Ectodermal cell (in vitro differentiated cells): ENCODE measurements at regions not wholly inside any gene's neighbourhood (a gene's known extent, or its start where the extent isn't known, plus 50 kb on each side); places are given as distances from the start of the nearest gene placed in this dataset.

Source experiments
- H3K27ac ChIP-seq: 2 replicates; pipeline ENCODE4 v1.7.0; 2013; ENCODE audit warnings: mild to moderate bottlenecking, low read depth, low read length; ENCODE audit not compliant: insufficient read depth, poor library complexity, severe bottlenecking
- H3K27me3 ChIP-seq: 2 replicates; pipeline ENCODE4 v1.7.0; 2013; ENCODE audit warnings: mild to moderate bottlenecking, low read length; ENCODE audit not compliant: insufficient read depth, control insufficient read depth, poor library complexity, severe bottlenecking
- H3K36me3 ChIP-seq: one replicate; pipeline ENCODE4 v1.7.0; 2013; ENCODE audit warnings: low read length; ENCODE audit not compliant: control insufficient read depth, insufficient read depth
- H3K4me1 ChIP-seq: one replicate; pipeline ENCODE4 v1.7.0; 2013; ENCODE audit warnings: low read length; ENCODE audit not compliant: control insufficient read depth, insufficient read depth
- H3K4me3 ChIP-seq: 2 replicates; pipeline ENCODE4 v1.7.0; 2013; ENCODE audit warnings: low read depth, low read length, control low read depth; ENCODE audit not compliant: insufficient read depth
- H3K9me3 ChIP-seq: 2 replicates; pipeline ENCODE4 v1.7.0; 2013; ENCODE audit warnings: mild to moderate bottlenecking, low read length, moderate library complexity; ENCODE audit not compliant: control insufficient read depth
- WGBS, 2 experiments: methylation state at CpG; one replicate each; pipeline ENCODE4 v1.1.7; 2013; ENCODE audit warnings: missing lambda C conversion rate in 2 of 2; 5-methylcytosine and 5-hydroxymethylcytosine counted together

DNA sequence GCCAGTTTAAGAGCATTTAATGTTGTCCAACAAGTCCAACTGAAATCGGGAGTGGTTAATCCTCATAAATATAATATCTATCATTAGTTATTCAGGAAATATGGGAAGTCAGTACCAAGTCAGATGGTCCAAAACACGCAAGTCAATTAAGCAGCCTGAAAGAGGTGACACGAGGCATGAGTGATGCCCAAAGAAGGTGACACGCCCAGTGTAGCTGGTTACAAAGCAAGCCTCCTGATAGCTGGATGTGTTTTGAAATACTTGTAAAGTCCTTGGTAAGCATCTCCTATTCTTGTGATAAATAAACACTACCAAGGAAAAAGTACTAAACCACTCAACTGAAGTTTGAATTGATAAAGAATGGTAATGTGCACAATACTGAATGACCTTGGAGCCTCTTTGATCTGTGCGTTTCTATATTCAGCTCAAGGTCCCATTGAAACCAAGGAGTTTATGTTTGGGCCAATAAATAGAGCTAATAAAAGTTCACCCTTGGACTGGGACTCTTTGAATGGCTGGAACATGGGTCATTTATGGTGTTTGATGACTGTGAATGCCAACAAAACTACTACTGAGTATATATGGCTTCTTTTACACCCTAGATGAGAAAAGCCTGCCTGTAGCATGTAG lies 93.2 kb upstream of the KLF3 start:
- no peak overlapping the region for H3K4me3 ChIP-seq
- no peaks in the 10 kb centered on the region for H3K27me3 ChIP-seq
- H3K9me3 ChIP-seq, result no peaks in the 10 kb centered on the region
- no peaks in the 10 kb centered on the region for H3K36me3 ChIP-seq
- 95% methylated on average over 4 to 5 of the region's 5 CpGs for WGBS, 2 experiments
- no peaks in the 10 kb centered on the region for H3K4me1 ChIP-seq
- no peak overlapping the region for H3K27ac ChIP-seq

DNA sequence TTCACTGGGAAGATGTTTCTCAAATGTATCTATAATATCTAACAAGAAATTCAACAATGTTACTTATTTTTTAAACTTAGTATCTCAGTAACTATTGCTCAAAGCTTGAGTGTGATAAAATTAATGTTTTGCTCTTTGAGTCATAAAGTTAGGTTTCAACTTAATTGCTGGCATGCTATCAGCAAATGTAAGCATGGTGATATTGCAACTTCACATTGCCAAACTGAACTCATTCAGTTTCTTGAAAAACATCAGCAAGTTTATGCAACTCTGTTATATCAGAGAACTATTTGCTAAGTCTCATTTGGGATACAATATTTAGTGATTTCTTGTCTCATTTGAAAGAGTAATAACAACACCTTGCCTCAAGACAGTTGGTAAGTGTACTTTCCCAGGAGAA lies 91.2 kb upstream of the KLF3 start:
- Histone ChIP-seq H3K9me3 (no peaks in the 10 kb centered on the region), H3K36me3 (no peaks in the 10 kb centered on the region), H3K27ac (no peak overlapping the region), H3K4me1 (no peaks in the 10 kb centered on the region), H3K4me3 (no peak overlapping the region), H3K27me3 (no peaks in the 10 kb centered on the region)

DNA sequence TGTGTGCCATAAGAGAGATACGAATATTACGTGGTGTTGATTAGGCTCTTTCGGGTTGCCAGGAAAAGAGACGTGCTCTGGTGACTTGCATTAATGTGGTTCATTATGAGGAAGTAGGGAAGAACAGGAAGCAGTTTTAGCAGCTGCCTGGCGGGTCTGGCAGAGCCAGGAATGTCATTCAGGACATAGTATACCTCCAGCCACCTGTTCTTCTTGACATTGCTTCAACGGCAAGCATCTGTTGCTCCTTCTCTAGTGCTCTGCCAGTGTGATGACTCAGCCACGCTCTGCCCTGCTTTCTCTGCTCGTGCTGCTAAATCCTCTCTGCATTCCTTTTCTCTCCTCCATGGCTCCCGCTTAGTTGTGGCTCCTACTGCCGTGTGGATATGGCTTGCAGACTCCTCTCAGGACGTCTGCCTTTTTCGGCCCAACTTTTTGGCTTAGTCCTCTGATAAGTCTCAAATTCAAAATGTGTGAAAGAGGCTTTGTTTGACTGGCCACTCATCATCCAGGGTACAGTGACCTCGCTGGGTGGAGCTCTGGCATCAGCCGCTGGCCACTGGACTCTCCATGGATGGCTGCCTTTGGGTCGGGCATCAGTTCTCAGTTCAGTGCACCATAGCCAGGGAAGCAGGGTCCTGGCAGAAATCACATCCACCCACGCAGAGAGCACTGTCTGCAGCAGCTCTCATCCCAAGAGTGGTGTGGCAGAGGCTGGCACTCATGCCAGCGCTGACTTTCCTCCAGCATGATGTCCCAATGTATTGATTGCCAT lies 89.3 kb upstream of the KLF3 start:
- Histone ChIP-seq H3K4me1 (no peaks in the 10 kb centered on the region), H3K27ac (no peak overlapping the region), H3K9me3 (no peaks in the 10 kb centered on the region), H3K4me3 (no peak overlapping the region), H3K27me3 (no peaks in the 10 kb centered on the region), H3K36me3 (no peaks in the 10 kb centered on the region)
- 94% methylated on average over 17 of the region's 17 CpGs for WGBS, 2 experiments

DNA sequence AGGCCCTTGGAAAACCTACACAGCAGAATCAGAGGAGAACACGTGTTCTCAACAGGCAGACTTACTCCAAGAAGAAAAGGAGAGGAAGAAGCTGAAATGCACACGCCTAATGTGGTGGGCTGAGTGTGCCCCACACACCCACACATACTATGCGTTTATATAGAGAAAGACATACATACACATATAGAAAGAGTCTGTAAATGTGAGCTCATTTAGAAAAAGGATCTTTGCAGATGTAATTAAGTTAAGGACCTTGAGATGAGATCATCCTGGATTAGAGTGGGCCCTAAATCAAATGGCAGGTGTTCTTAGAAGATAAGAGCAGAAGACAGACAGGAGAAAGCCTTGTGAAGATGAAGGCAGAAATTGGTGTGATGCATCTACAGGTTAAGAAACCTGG lies 87.2 kb upstream of the KLF3 start:
- no peak overlapping the region for H3K27ac ChIP-seq
- no peaks in the 10 kb centered on the region for H3K27me3 ChIP-seq
- no peaks in the 10 kb centered on the region for H3K9me3 ChIP-seq
- no peaks in the 10 kb centered on the region for H3K4me1 ChIP-seq
- no peak overlapping the region for H3K4me3 ChIP-seq
- no peaks in the 10 kb centered on the region for H3K36me3 ChIP-seq
- WGBS, 2 experiments, result 76 to 93% methylated on average over 1 to 2 of the region's 3 CpGs

DNA sequence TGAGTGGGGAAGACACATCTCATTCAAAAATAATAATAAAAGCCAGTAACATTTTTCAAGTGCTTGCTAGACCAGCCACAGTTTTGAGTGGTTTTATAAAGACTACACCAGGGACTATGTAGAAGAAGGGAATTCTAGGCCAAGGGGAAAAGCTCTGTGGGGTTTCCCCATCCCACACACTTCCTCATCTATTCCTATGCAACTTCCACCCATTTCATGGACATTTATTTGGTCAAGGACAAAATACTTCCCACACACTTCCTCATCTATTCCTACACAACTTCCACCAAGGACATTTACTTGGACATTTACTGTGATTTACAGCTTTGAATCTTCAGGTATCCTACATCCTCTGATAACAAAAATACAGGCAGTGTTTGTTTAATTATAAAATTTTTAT lies 86.5 kb upstream of the KLF3 start:
- Histone ChIP-seq H3K27me3 (no peaks in the 10 kb centered on the region), H3K4me1 (no peaks in the 10 kb centered on the region), H3K27ac (no peak overlapping the region), H3K4me3 (no peak overlapping the region), H3K36me3 (no peaks in the 10 kb centered on the region), H3K9me3 (no peaks in the 10 kb centered on the region)

DNA sequence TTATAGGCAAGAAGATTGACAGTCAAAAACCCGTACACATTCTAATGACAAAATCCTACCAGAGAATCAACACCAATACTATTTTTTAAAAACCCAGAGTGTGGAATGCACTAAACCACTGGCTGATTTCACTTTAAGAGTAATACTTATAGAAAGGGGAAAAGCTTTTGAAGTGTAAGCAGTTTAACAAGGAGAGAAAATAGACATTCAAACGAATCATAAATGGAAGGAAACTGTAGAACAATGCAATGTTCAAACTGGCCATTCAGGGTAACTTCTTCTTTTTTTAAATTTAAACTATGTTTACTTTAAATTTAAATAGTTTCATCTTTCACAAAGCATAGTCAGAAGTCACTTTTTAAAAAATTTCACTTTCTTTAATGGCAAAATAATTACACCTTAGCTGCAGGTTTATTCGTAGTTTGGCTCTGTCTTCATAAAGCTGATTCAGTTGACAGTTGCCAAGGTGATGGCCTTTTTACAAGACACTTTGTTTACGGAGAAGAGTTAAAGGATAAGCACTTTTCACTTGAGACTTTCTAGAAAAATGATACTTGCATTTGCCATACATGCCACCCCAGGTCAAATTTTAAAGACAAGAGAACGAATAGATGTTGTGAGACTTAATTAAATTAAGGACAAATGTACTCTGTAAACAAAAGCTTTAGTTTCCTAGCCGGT lies 82.4 kb upstream of the KLF3 start:
- Histone ChIP-seq H3K27me3 (no peaks in the 10 kb centered on the region), H3K36me3 (no peaks in the 10 kb centered on the region), H3K4me3 (no peak overlapping the region), H3K4me1 (no peaks in the 10 kb centered on the region), H3K9me3 (no peaks in the 10 kb centered on the region), H3K27ac (no peak overlapping the region)
- WGBS, 2 experiments, result 87 to 92% methylated on average over 5 to 6 of the region's 6 CpGs

DNA sequence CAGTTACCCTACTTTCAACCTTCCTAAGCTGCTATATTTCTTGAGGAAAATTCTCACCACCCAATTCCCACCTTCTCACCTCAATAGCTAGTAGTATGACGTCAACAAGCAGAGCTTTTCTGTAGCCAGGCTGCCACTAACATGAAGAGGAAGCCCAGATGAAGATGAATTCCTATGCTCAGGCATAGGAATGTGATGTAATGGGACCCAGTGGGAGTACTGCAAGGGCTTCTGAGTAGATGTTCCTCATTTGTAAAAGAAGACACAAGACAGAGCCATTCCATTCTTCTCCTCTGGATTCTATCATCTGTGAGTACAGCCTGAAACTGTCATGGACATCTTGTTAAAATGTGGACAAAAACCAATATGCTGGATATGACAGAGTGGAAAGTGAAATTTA lies 81.6 kb upstream of the KLF3 start:
- H3K27ac ChIP-seq, result no peak overlapping the region
- no peaks in the 10 kb centered on the region for H3K4me1 ChIP-seq
- no peaks in the 10 kb centered on the region for H3K9me3 ChIP-seq
- H3K36me3 ChIP-seq, result no peaks in the 10 kb centered on the region
- no peaks in the 10 kb centered on the region for H3K27me3 ChIP-seq
- no peak overlapping the region for H3K4me3 ChIP-seq
- WGBS, 2 experiments, result 74 to 94% methylated on average over 1 of the region's 1 CpG

DNA sequence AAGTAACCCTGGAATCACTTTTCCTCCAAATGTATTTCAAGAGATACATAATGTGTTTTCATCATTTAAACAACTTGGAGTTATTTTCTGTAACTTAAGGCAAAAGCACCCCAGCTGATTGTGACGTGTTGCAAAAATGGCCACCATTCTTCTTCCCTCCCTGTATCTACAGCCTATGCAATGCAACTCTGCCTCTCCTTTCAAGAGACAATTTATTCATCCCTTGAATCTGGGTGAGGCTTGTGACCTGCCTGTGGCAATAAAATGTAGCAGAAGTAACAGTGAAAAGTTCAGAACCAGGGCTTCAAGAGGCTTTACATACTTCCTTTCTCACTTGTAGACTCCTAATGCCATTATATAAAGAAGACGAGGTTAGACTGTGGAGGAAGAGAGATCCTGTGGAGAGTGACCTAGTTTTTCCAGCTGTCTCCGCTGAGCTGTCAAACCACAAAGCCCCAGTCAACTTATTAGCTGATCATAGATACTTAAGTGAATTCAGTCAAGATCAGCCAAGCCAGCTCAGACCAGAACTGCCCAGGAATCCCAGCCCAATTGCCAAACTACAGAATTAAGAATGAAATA lies 81.0 kb upstream of the KLF3 start:
- H3K36me3 ChIP-seq, result no peaks in the 10 kb centered on the region
- H3K4me1 ChIP-seq, result no peaks in the 10 kb centered on the region
- no peak overlapping the region for H3K27ac ChIP-seq
- H3K4me3 ChIP-seq, result no peak overlapping the region
- H3K9me3 ChIP-seq, result no peaks in the 10 kb centered on the region
- 86 to 87% methylated on average over 3 of the region's 3 CpGs for WGBS, 2 experiments
- H3K27me3 ChIP-seq, result no peaks in the 10 kb centered on the region

DNA sequence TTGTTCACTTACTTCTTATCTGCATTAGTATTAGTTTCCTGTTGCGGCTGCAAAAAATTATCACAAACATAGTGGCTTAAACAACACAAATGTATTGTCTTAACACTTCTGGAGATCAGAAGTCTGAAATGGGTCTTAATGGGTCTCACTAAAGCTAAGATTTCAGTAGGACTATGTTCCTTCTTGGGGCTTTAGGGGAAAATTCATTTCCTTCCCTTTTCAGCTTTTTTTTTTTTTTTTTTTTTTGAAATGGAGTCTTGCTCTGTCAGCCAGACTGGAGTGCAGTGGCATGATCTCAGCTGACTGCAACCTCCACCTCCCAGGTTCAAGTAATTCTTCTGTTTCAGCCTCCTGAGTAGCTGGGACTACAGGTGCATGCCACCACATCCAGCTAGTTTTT lies 78.1 kb upstream of the KLF3 start:
- Histone ChIP-seq H3K4me1 (no peaks in the 10 kb centered on the region), H3K27me3 (no peaks in the 10 kb centered on the region), H3K9me3 (no peaks in the 10 kb centered on the region), H3K4me3 (no peak overlapping the region), H3K36me3 (no peaks in the 10 kb centered on the region), H3K27ac (no peak overlapping the region)
- 93 to 100% methylated on average over 1 of the region's 1 CpG for WGBS, 2 experiments

DNA sequence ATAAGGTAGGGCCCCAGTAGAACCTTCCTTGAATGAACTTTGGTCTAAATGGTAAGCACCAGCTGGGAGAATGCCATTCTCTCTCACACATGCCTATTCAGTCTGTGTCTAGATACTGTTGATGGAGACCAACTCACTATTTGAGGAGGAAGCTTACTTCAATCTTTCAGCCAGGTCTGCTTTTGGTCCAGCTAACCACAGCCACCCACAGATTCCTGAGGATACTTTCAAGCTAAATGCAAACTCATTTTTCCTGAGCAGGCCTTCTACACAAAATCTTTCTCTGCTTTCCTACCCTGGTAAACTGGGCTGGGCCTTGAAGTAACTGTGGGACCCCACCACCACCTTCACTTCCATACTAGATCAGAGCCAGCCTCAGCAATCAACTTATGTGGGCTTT lies 76.9 kb upstream of the KLF3 start:
- H3K4me3 ChIP-seq, result no peak overlapping the region
- no peaks in the 10 kb centered on the region for H3K4me1 ChIP-seq
- no peak overlapping the region for H3K27ac ChIP-seq
- no peaks in the 10 kb centered on the region for H3K9me3 ChIP-seq
- no peaks in the 10 kb centered on the region for H3K36me3 ChIP-seq
- H3K27me3 ChIP-seq, result no peaks in the 10 kb centered on the region
